HG02678 (cell line): ENCODE measurements at regions not wholly inside any gene's neighbourhood (a gene's known extent, or its start where the extent isn't known, plus 50 kb on each side); places are given as distances from the start of the nearest gene placed in this dataset.
"Not testable (repeated sequence)": the region's sequence is repeated elsewhere in the genome, so short reads cannot be mapped to it uniquely, and the experiment has no call there.

ENCODE experiments used
- ATAC-seq: cut with Tn5 transposase; IDR thresholded peaks from one replicate; pipeline ENCODE4 v1.9.1; 2021; ENCODE audit warnings: mild to moderate bottlenecking, moderate library complexity; ENCODE audit not compliant: unreplicated experiment

DNA sequence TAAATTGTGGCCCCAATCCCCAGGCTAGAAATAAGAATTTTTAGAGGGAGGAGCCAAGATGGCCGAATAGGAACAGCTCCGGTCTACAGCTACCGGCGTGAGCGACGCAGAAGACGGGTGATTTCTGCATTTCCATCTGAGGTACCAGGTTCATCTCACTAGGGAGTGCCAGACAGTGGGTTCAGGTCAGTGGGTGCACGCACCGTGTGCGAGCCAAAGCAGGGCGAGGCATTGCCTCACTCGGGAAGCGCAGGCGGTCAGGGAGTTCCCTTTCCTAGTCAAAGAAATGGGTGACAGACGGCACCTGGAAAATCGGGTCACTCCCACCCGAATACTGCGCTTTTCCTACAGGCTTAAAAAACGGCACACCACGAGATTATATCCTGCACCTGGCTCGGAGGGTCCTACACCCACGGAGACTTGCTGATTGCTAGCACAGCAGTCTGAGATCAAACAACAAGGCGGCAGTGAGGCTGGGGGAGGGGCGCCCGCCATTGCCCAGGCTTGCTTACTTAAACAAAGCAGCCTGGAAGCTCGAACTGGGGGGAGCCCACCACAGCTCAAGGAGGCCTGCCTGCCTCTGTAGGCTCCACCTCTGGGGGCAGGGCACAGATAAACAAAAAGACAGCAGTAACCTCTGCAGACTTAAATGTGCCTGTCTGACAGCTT lies 257.7 kb upstream of the MEIS1 start:
- ATAC-seq = not testable (repeated sequence)

DNA sequence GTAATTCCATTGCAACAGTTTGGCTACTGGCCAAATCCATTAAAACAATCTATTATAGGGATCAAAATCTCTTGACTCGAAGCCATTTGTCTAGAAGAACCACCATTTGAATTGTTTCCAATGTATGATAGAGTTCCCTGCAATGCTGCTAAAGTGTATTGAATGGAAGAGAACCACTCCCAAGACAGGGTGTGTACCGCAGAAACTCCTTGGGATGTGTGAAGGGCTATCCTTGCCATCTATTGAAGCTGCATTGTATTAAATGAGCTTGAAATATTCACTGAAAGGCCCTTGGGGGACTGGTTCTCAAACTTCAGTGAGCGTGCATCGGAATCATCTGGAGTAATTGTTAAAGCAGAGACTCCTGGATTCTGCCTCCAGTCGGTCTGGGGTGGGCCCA lies 260.4 kb upstream of the MEIS1 start:
- ATAC-seq = no peak

DNA sequence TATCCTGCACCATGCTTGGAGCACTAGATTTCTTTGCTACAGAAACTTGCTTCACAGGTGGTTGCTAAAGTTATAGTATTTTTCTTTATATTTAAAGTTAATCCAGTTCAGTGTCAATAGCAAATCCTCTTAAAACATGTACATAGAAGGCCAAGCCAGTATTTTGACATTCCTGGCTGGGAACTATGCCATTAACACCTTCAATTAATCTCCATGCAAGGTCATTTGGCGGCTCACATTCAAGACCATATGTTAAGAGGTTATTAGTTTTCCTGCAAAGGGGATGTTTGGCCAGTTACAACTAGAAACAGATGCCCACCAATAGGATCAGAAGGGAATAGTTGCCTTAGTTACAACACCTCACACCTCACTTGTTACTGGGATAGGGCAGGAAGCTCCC lies 261.3 kb upstream of the MEIS1 start:
- no peak for ATAC-seq

DNA sequence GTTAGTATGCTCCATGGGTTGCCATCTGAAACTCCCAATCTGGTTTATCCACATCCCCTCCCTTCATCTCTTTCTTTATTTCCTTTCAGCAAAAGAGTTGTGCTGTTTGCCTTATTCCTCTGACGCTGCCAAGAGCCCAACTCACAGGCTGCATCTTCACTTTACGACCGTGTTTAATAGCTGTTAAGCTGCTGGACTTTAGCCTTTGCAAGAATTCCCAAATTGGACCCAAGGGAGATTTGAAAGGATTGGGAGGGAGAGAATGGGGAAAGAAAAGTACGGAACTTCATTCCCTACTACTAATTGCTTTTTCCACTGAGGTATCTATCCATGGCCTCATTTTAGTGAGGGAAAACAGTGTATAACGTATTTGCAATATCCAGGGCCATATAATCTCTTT lies 263.4 kb upstream of the MEIS1 start:
- no peak for ATAC-seq

DNA sequence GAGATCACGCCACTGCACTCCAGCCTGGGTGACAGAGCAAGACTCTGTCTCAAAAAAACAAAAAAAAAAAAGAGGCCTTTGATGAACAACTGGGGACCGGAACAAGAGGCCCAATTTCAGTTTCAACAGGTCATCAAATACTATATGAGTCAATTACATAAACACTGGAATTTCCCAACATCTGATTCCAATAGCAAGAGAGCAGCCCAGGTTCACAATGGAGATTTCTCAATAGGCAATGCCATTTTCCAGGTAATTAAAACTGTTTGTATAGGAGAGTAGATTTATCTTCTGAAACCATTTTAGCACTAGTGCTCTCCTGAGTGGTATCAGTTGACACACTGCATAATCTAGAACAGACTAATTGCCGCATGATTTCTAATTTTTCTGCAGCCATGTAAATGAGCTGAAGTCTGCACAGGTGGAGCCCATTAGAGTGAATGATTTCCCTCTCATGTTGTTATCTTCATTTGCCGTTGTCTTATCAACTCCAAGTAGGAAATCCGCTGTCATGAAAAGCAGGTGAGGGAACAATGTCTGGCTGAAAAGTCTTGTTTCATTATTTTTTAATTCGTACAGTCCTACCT lies 264.1 kb upstream of the MEIS1 start:
- no peak for ATAC-seq

DNA sequence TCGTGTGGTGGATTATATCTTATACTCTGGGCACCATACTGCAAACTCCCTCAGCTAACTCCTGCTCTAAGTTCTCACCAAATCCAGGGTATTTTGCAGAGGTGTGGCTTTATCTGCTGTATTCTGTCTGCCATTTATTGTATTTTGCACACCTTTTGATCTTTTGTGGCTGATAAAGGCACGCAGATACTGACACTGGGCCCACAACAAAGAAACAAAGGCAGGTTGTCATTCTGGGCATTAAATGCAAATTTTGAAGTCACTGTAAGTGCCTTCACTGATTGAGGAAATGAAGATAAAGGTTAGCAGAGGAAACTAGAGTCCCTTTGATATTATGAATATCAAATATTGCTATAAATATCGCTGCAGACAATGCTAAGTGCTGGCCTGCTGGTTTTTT lies 265.8 kb upstream of the MEIS1 start:
- no peak for ATAC-seq

DNA sequence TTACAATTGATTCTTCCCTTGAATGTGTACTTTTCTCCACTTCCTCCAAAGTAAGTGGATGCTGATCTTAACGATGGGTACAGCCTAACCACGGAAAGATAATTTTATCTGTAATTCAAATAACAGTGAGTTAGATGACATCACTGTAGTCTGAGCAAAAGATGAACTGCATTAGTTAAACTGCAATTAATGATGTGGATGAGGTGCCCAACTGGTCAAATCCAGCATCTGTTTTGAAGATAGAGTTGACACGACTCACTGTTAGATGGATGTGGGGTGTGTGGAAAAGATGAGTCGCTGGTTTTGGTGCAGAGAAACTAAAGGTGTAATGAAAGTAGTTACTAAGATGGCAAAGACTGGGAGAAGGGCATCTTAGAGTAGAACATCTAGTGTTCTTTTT lies 270.5 kb upstream of the MEIS1 start:
- ATAC-seq = no peak

DNA sequence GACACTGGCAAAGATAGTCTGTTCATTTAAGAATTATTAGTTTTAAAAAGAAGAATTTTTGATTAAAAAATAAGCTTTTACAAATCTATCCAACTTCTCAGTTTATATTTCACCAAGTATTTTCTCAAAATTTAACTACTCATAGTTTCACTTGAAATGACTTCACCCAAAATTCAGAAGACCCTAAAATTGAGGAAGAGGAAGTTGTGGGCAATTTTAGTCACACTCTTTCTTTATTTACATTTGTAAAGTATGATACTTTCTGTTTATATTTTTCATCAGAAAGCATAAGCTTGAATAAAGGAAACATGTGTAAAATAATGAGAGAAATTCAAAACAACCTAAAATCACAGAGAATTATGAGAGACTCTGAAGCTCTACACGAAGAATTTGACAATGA lies 278.8 kb upstream of the MEIS1 start:
- ATAC-seq = no peak

DNA sequence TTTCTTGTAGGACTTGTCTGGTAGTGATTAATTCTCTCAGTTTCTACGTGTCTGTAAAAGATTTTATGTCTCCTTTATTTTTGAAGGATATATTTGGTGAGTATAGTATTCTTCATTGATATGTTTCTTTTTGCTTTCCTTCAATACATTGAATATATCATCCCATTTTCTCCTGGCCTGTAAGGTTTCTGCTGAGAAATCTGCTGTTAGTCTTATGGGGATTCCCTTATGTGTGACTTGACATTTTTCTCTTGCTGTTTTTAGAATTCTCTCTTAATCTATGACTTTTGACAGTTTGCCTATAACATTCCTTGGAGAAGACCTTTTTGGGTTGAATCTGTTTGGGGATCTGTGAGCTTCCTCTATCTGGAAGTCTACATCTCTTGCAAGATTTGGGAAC lies 281.0 kb upstream of the MEIS1 start:
- ATAC-seq = no peak

DNA sequence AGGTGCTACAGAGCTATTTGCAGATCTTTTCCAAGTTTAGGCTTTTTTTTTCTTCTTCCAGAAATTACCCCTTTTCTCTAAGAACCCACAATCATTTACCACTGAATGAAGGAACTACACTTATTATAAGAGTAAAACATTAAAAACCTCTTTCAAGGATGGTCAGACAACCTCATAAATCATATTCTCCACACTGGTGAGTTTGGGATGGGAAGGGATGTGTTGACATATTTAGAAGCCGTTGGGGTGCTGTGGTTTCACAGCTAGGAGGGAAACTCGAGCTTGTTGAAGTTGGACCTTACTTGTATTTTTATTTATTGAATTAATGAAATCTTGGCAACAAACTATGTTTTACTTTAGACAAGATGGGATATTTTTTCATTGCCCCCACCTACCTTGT lies 289.4 kb upstream of the MEIS1 start:
- ATAC-seq = no peak

DNA sequence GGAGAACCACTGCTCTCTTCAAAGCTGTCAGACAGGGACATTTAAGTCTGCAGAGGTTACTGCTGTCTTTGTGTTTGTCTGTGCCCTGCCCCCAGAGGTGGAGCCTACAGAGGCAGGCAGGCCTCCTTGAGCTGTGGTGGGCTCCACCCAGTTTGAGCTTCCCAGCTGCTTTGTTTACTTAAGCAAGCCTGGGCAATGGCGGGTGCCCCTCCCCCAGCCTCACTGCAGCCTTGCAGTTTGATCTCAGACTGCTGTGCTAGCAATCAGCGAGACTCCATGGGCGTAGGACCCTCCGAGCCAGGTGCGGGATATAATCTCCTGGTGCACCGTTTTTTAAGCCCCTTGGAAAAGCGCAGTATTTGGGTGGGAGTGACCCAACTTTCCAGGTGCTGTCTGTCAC lies 290.6 kb upstream of the MEIS1 start:
- ATAC-seq = not testable (repeated sequence)

DNA sequence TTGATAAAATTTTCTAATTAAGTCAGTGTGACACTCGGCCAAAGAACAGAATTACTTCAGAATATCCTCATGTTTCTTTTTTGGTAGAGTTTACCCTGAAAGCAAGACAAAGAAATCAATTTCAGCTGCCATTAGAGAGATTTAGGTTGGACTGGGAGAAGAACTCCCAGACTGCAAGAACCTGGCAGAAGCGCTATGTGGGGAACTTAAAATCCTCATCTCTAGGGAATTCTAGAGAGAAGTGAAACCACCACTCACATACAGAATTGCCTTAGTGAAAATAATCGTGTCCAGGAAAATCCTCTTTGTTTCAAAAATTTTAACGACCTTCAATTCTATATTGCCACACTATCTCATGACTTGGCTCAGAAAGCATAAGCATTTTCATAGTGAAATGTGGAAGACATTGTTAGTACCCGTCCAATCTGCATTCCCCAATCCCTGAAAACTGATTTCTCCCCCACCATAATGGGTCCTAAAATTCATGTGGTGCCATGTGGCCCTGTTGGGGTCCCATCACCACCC lies 297.3 kb upstream of the MEIS1 start:
- no peak for ATAC-seq

DNA sequence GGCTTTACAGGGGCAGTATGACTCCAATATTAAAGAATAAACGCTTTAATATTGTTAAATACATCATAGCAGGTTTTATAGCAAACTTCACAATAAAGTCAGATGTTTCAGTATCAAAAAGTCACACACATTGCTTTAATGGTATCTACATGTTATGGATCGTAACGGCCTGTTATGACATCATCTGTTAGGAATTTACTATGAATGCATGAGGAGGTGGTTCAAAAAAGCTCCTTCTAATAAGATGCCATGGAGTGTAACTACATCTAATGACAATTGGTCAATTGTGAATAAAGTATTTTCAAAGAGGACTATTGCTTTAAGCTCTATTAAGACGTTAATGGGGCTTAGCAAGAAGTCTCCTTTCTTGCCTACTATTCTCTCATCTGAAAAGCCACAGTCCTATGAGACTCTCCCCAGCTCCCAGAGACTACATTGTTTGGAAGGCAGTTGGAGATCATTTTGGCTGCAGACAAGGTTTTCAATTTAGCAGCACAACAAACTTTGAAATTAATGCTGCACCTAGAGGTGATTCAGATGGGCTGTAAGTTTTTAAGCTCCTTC lies 300.7 kb upstream of the MEIS1 start:
- ATAC-seq = no peak

DNA sequence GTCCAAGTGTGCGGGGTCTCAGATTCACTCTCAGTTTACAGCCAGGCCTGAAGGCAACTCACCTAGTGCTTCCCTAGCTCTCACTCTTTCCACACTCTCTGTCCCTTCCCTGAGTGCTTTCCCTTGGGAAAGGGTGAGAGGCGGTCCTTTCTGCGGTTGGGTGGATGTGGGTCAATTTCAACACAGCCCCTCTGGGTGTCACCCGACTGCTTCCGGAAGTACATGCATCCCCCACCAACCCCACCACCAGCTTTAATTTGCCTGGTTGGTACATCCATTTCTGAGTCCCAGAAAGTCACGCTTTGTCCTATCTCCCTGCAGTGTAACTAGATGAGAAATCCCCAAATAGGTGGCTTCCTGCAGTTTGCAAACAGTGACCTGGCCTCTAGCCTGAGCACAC lies 307.3 kb upstream of the MEIS1 start:
- no peak for ATAC-seq

DNA sequence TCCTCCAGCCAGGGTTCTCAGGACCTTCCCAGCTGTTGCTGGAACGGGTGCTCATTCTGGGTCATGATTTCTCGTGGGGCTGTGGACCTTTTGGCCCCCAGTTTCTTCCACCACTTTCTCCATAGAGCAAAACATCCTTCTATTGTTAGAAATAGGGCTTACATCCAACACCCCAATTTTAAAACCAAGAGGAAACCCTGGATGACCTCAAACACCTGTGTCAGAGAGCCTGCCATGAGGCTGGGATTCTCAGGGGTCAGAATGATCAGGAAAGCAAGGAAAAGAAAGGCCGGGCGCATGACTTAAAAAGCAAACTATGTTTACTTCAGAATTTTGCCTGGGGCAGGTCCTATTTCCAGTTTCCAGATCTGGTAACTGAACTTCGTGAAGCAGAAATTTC lies 307.9 kb upstream of the MEIS1 start:
- no peak for ATAC-seq

DNA sequence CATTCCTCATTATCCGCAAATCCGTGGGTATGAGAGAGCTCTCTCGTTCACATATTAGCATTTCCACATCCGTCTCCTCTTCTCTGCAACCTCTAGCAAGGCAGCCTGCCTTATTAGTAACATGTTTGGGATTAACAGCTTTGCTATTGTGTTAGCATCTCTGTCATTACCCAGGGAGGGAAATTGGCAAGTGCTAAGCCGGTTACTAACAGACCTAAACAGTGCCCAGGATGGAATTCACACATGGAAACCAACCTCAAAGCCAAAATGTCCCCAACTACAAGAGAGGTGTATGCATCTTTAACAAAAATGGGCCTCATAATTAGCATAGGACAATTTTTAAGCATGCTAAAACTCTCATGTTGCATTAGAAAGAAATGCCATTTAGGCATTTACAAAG lies 309.0 kb upstream of the MEIS1 start:
- ATAC-seq = no peak

DNA sequence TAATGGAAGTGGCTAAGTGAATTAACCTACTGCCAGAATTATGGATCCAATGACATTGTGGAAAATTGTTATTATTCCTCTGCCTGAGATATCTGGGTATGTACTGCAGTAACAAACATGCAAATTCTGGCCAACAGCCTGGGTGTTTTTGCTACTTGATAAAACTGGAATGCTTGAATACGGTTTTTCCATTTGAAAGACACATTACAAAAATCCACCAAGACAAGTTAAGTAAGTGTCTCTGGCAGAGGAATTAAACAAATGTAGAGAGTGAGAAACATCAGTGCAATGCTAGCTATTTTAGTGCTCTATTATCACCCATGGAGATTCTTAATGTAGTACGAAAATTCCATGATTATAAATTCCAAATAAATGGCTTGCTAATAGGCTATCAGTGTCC lies 312.4 kb upstream of the MEIS1 start:
- ATAC-seq = no peak

DNA sequence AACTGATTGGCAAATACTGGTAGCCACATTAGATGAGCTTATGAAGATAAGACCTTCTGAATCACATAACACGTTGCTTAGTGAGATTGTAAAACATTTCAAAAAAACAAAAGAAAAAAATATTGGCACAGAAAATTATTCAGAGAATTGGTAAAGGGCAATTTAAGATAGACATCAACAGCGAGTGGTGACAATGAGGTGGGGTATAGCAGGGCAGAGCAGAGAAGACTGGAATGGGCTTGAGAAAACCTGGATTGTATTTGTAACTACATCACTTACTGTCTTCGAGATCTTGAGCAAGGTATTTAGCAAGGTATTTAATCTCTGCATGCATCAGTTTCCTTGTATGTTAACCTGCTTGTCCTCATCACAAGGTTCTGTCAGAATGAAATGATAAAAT lies 313.0 kb upstream of the MEIS1 start:
- no peak for ATAC-seq

DNA sequence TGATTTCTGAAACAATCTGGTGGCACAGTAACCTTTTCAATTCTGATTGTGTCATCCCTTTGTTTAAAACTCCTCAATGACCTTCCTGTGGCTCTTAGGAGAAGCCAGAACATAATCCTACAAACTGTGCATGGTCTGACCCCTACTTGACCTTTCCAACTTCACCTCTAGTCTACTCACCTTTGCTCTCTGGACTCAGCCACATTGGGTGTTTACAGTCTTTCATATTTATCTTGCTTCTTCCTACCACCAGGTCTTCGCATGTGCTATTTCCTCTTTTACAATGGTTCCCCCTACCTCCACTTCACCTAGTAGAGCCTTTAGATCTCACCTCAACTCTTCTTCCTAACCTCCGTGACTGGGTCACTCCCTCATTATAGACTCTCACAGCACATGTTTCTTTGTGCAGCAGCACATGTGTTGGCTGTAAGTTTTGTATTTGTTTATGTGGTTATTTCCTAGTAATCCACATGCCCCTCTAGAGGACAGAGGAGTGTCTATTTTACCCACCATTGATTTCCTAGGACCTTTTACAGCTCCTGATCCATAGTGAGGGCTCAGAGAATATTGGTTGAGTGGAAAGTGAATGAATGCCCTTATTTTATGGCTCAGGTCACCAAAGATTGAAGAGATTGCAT lies 320.8 kb upstream of the MEIS1 start:
- ATAC-seq = no peak

DNA sequence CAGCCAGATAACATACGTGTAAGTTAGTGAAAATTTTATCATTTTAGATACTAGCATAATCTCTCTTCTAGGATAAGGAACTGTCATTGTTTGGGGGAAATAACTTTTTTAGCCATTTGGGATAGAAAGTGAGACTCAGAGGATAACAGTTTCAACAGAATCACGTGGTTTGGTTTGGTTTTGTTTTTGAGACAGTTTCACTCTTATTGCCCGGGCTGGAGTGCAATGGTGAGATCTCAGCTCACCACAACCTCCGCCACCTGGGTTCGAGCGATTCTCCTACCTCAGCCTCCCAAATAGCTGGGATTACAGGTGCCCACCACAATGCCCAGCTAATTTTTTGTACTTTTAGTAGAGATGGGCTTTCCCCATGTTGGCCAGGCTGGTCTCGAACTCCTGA lies 323.2 kb upstream of the MEIS1 start:
- ATAC-seq = no peak

DNA sequence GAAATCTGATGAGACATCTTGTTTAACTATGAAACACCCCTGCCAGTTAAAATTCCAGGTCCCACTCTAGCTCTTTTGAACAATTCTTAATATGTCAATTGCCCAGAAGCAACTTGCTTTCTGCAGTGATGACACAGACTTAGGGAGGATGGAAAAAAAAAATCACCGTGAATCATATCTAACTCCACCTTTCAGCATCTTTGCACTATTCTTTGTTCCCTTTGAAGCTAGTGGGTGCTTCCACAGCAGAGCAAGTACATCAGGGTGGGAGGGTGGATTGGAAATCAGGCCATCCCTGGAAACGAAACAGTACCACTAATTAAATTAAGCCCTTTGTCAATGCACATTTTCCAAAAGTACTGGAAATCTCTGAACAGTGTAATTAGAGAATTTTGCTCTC lies 324.3 kb upstream of the MEIS1 start:
- ATAC-seq = no peak

DNA sequence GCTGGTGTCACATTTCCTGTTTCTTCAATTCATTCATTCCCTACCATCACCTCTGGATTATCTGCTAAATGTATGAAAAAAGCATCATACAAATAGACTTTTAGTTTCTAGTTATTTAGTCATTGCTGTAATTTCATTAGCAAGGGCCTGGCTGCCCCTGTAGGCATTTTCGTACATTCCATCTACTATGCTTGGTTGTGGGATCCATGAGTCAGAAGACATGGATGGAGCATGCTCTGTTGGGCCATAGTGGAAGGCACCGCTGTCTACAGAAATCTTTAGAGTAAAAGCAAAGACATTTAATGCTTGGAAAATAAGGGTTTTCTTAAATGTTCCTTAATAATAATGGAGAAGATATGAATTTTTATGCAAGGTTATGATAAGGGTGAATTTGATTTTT lies 324.8 kb upstream of the MEIS1 start:
- ATAC-seq = no peak
